Fibroblast of lung (primary cell): ENCODE measurements at regions not wholly inside any gene's neighbourhood (a gene's known extent, or its start where the extent isn't known, plus 50 kb on each side); places are given as distances from the start of the nearest gene placed in this dataset.

ENCODE experiments used
- DNase-seq, 2 donors: peaks; one replicate each; pipeline versions ENCODE4 v3.0.0 to v3.0.0-alpha.2; 2010; ENCODE audit warnings: low read depth in 2 of 2
- H2AFZ ChIP-seq: 2 replicates; pipeline ENCODE4 v1.5.1; 2012; ENCODE audit warnings: low read length, control low read depth, inconsistent platforms
- H3K27ac ChIP-seq: 2 replicates; pipeline ENCODE4 v1.5.1; 2011; ENCODE audit warnings: low read length, control low read depth; ENCODE audit not compliant: insufficient read depth
- H3K27me3 ChIP-seq: 2 replicates; pipeline ENCODE4 v1.5.1; 2011; ENCODE audit warnings: mild to moderate bottlenecking, low read length; ENCODE audit not compliant: control insufficient read depth, insufficient read depth
- H3K36me3 ChIP-seq: 2 replicates; pipeline ENCODE4 v1.5.1; 2011; ENCODE audit warnings: low read length; ENCODE audit not compliant: control insufficient read depth, insufficient read depth
- H3K4me1 ChIP-seq: 2 replicates; pipeline ENCODE4 v1.5.1; 2011; ENCODE audit warnings: low read length; ENCODE audit not compliant: control insufficient read depth, insufficient read depth; ENCODE audit errors: extremely low read depth
- H3K4me2 ChIP-seq: 2 replicates; pipeline ENCODE4 v1.5.1; 2011; ENCODE audit warnings: low read length, control low read depth; ENCODE audit not compliant: insufficient read depth; ENCODE audit errors: extremely low read depth
- H3K4me3 ChIP-seq, 4 experiments: fragments of 200-600 bp in 1 of 4; sonication (generic) in 1 of 4; replicated peaks in 1 of 4; 2 replicates each; pipeline ENCODE4 v1.5.1; 2011 to 2016; ENCODE audit warnings: low read length in 4 of 4, low read depth in 3 of 4, mild to moderate bottlenecking in 3 of 4, control low read depth in 2 of 4, inconsistent platforms in 1 of 4, mixed read lengths in 1 of 4; ENCODE audit not compliant: insufficient read depth in 1 of 4; ENCODE audit errors: control extremely low read depth in 1 of 4
- H3K79me2 ChIP-seq: 2 replicates; pipeline ENCODE4 v1.5.1; 2012; ENCODE audit warnings: mild to moderate bottlenecking, low read length, inconsistent platforms; ENCODE audit not compliant: control insufficient read depth, insufficient read depth
- H3K9ac ChIP-seq: 2 replicates; pipeline ENCODE4 v1.5.1; 2011; ENCODE audit warnings: mild to moderate bottlenecking, low read length, control low read depth; ENCODE audit not compliant: insufficient read depth
- H3K9me3 ChIP-seq: 2 replicates; pipeline ENCODE4 v1.5.1; 2012; ENCODE audit warnings: low read depth, low read length; ENCODE audit not compliant: control insufficient read depth, insufficient read depth
- H4K20me1 ChIP-seq: 2 replicates; pipeline ENCODE4 v1.5.1; 2011; ENCODE audit warnings: low read length; ENCODE audit not compliant: control insufficient read depth, insufficient read depth; ENCODE audit errors: extremely low read depth
- CTCF ChIP-seq, 2 donors: IDR thresholded peaks in 1 of 2; conservative IDR thresholded peaks in 1 of 2; 1 replicate in 1 of 2; 2 replicates in 1 of 2; pipeline ENCODE4 v1.5.1; 2011 to 2012; ENCODE audit warnings: low read length in 2 of 2, control low read depth in 1 of 2, inconsistent platforms in 1 of 2, low read depth in 1 of 2, mild to moderate bottlenecking in 1 of 2
- EZH2 ChIP-seq: IDR thresholded peaks from 2 replicates; pipeline ENCODE4 v1.5.1; 2012; ENCODE audit warnings: low read length, control low read depth, mild to moderate bottlenecking; ENCODE audit errors: missing control alignments

GRCh38 chr13:64992314-64992713 lies 2237.8 kb downstream of the PCDH9 start:
- no peaks in the 10 kb centered on the region for H3K9me3 ChIP-seq
- no peaks in the 10 kb centered on the region for H3K4me1 ChIP-seq
- H3K4me2 ChIP-seq, result no peak overlapping the region
- TF ChIP-seq EZH2 (no peak), CTCF (conservative IDR thresholded peaks at IDR 0.05 in 1 of 2, IDR thresholded peaks at IDR 0.05 in 1 of 2; ENCODE audit: low read depth in 1 of 2, low read length in 2 of 2) (no peak)
- peak in 1 of 2 donors; percentile 3 for DNase-seq
- H3K79me2 ChIP-seq, result no peaks in the 10 kb centered on the region
- H4K20me1 ChIP-seq, result no peaks in the 10 kb centered on the region
- H2AFZ ChIP-seq, result no peak overlapping the region
- no peaks in the 10 kb centered on the region for H3K27me3 ChIP-seq
- H3K9ac ChIP-seq, result no peak overlapping the region
- H3K27ac ChIP-seq, result no peak overlapping the region
- H3K36me3 ChIP-seq, result no peaks in the 10 kb centered on the region
- no peak overlapping the region for H3K4me3 ChIP-seq

GRCh38 chr13:64985075-64985474 lies 2245.1 kb downstream of the PCDH9 start:
- Histone ChIP-seq H3K79me2 (no peaks in the 10 kb centered on the region), H3K9me3 (no peaks in the 10 kb centered on the region), H3K27me3 (no peaks in the 10 kb centered on the region), H3K27ac (no peak overlapping the region), H3K4me1 (no peaks in the 10 kb centered on the region), H3K4me3 (no peak overlapping the region), H3K4me2 (no peak overlapping the region), H3K9ac (no peak overlapping the region), H4K20me1 (no peaks in the 10 kb centered on the region), H2AFZ (no peak overlapping the region), H3K36me3 (no peaks in the 10 kb centered on the region)
- no peak for TF ChIP-seq CTCF (conservative IDR thresholded peaks at IDR 0.05 in 1 of 2, IDR thresholded peaks at IDR 0.05 in 1 of 2; ENCODE audit: low read depth in 1 of 2, low read length in 2 of 2)
- no peak for TF ChIP-seq EZH2
- no peak for DNase-seq

- Histone ChIP-seq H3K27me3 (no peaks in the 10 kb centered on the region), H3K4me2 (no peak overlapping the region), H3K9ac (no peak overlapping the region), H3K27ac (no peak overlapping the region), H4K20me1 (no peaks in the 10 kb centered on the region), H3K9me3 (no peaks in the 10 kb centered on the region), H3K79me2 (no peaks in the 10 kb centered on the region), H2AFZ (no peak overlapping the region), H3K36me3 (no peaks in the 10 kb centered on the region), H3K4me3 (no peak overlapping the region), H3K4me1 (no peaks in the 10 kb centered on the region)
- no peak for DNase-seq
- TF ChIP-seq EZH2 (no peak), CTCF (conservative IDR thresholded peaks at IDR 0.05 in 1 of 2, IDR thresholded peaks at IDR 0.05 in 1 of 2; ENCODE audit: low read depth in 1 of 2, low read length in 2 of 2) (no peak)
These were observed 2267.7 kb downstream of the PCDH9 start for GRCh38 chr13:64962404-64962803.
